HEK293 (cell line): ENCODE measurements at regions not wholly inside any gene's neighbourhood (a gene's known extent, or its start where the extent isn't known, plus 50 kb on each side); places are given as distances from the start of the nearest gene placed in this dataset.

Source experiments
- GFI1B ChIP-seq: fragments of 450-650 bp; formaldehyde crosslinking; IDR thresholded peaks from 2 replicates; pipeline ENCODE4 v1.5.1; 2016; ENCODE audit warnings: missing biosample characterization, missing genetic modification characterization
- GLIS2 ChIP-seq: fragments of 450-650 bp; formaldehyde crosslinking; IDR thresholded peaks from 2 replicates; pipeline ENCODE4 v1.5.1; 2016; ENCODE audit warnings: missing biosample characterization, missing genetic modification characterization
- RBAK ChIP-seq: fragments of 450-650 bp; formaldehyde crosslinking; IDR thresholded peaks from 2 replicates; pipeline ENCODE4 v1.5.1; 2016; ENCODE audit warnings: missing biosample characterization, missing genetic modification characterization
- SALL2 ChIP-seq: fragments of 450-650 bp; formaldehyde crosslinking; IDR thresholded peaks from 2 replicates; pipeline ENCODE4 v1.5.0; 2017; ENCODE audit warnings: missing biosample characterization, mild to moderate bottlenecking, missing genetic modification characterization, borderline replicate concordance
- SP2 ChIP-seq: fragments of 450-650 bp; formaldehyde crosslinking; IDR thresholded peaks from 2 replicates; pipeline ENCODE4 v1.5.1; 2016; ENCODE audit warnings: missing biosample characterization, missing genetic modification characterization
- SP7 ChIP-seq: fragments of 450-650 bp; formaldehyde crosslinking; IDR thresholded peaks from 2 replicates; pipeline ENCODE4 v1.5.1; 2016; ENCODE audit warnings: missing biosample characterization, missing genetic modification characterization
- YY2 ChIP-seq: fragments of 450-650 bp; formaldehyde crosslinking; IDR thresholded peaks from 2 replicates; pipeline ENCODE4 v1.5.1; 2016; ENCODE audit warnings: missing biosample characterization, missing genetic modification characterization
- ZNF223 ChIP-seq: fragments of 450-650 bp; formaldehyde crosslinking; IDR thresholded peaks from 2 replicates; pipeline ENCODE4 v1.5.1; 2016; ENCODE audit warnings: missing biosample characterization, missing genetic modification characterization
- ZNF341 ChIP-seq: fragments of 450-650 bp; formaldehyde crosslinking; IDR thresholded peaks from 2 replicates; pipeline ENCODE4; 2016; ENCODE audit warnings: low read depth, missing biosample characterization, missing genetic modification characterization
- ZNF394 ChIP-seq: fragments of 450-650 bp; formaldehyde crosslinking; IDR thresholded peaks from 2 replicates; pipeline ENCODE4 v1.5.1; 2016; ENCODE audit warnings: missing biosample characterization, missing genetic modification characterization, mild to moderate bottlenecking, moderate library complexity, borderline replicate concordance
- ZNF426 ChIP-seq: fragments of 450-650 bp; formaldehyde crosslinking; IDR thresholded peaks from 2 replicates; pipeline ENCODE4 v1.5.1; 2017; ENCODE audit warnings: missing biosample characterization, missing genetic modification characterization, mild to moderate bottlenecking, inconsistent platforms, moderate library complexity
- ZNF510 ChIP-seq: fragments of 450-650 bp; formaldehyde crosslinking; IDR thresholded peaks from 2 replicates; pipeline ENCODE4 v1.5.1; 2018; ENCODE audit warnings: mild to moderate bottlenecking, missing genetic modification characterization, missing biosample characterization; ENCODE audit not compliant: insufficient replicate concordance
- ZNF585B ChIP-seq: fragments of 450-650 bp; formaldehyde crosslinking; IDR thresholded peaks from 2 replicates; pipeline ENCODE4 v1.5.1; 2016; ENCODE audit warnings: missing biosample characterization, missing genetic modification characterization
- ZNF660 ChIP-seq: fragments of 450-650 bp; IDR thresholded peaks from 2 replicates; pipeline ENCODE4 v1.5.1; 2018; ENCODE audit warnings: missing biosample characterization, mild to moderate bottlenecking, missing genetic modification characterization
- ZNF664 ChIP-seq: fragments of 450-650 bp; formaldehyde crosslinking; IDR thresholded peaks from 2 replicates; pipeline ENCODE4 v1.5.1; 2016; ENCODE audit warnings: missing biosample characterization, missing genetic modification characterization
- TF ChIP-seq, protein P1 (sequence below): fragments of 450-650 bp; formaldehyde crosslinking; IDR thresholded peaks from 2 replicates; pipeline ENCODE4 v1.5.1; 2017; ENCODE audit warnings: missing biosample characterization, missing genetic modification characterization
- TF ChIP-seq, protein P2 (sequence below): fragments of 450-650 bp; formaldehyde crosslinking; IDR thresholded peaks from 2 replicates; pipeline ENCODE4 v1.5.1; 2016; ENCODE audit warnings: missing biosample characterization, missing genetic modification characterization
- TF ChIP-seq, protein P3 (sequence below): fragments of 450-650 bp; formaldehyde crosslinking; conservative IDR thresholded peaks from 2 replicates; pipeline ENCODE4 v1.5.1; 2016; ENCODE audit warnings: low read depth, missing biosample characterization, missing genetic modification characterization
- TF ChIP-seq, protein P4 (sequence below): fragments of 450-650 bp; formaldehyde crosslinking; IDR thresholded peaks from 2 replicates; pipeline ENCODE4 v1.5.1; 2017; ENCODE audit warnings: missing biosample characterization, missing genetic modification characterization
- TF ChIP-seq, protein P5 (sequence below): fragments of 450-650 bp; IDR thresholded peaks from 2 replicates; pipeline ENCODE4 v1.5.1; 2018; ENCODE audit warnings: missing biosample characterization, missing genetic modification characterization
- TF ChIP-seq, protein P6 (sequence below): fragments of 450-650 bp; formaldehyde crosslinking; IDR thresholded peaks from 2 replicates; pipeline ENCODE4 v1.5.1; 2016; ENCODE audit warnings: missing biosample characterization, missing genetic modification characterization, borderline replicate concordance
- TF ChIP-seq, protein P7 (sequence below): fragments of 450-650 bp; formaldehyde crosslinking; optimal IDR thresholded peaks from 2 replicates; pipeline ENCODE3; 2016; ENCODE audit warnings: missing biosample characterization, mild to moderate bottlenecking, missing genetic modification characterization
- TF ChIP-seq, protein P8 (sequence below): fragments of 450-650 bp; formaldehyde crosslinking; IDR thresholded peaks from 2 replicates; pipeline ENCODE4 v1.5.1; 2017; ENCODE audit warnings: missing biosample characterization, mild to moderate bottlenecking, missing genetic modification characterization, moderate library complexity

DNA sequence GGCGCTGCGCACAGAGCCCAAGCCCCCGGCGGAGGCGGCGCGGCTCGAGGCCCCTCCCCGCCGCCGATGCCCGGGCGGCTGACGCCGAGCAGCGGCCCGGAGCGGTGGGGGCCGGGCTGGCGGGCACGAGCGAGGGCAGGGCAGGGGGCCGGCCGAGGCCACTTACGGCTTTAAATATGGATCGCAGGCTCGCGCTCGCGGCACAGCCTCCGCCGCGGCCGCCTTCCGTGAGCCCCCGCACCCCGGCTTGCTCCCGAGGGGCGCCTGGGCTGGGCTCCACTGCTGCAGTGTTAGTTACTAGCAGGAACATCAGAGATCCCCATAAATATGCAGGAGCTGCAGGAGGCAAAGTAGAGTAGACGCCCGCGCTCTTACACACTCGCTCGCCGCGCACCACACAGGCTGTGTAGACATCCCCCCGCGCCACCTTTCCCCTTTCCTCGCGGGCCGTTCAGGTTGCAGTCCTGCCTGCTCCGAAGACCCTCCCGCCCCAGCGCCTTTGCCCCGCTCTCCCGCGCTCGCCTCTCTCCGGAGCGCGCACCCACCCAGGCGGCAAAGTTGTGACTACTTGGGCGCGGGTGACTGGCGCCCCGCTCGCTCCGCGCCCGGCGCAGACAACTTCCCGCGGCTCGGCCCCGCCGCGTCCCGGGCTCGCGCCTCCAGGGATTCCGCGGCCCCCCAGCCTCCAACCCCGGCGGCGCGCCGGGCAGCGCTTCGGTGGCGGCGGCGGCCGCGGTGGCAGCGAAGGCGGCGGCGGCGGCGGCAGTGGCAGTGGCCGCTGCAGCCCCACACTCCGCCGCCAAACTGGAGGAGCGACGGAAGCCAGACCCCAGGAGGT is 152.0 kb upstream of the SLC4A4 start (continued):
- TF ChIP-seq, protein P1, sequence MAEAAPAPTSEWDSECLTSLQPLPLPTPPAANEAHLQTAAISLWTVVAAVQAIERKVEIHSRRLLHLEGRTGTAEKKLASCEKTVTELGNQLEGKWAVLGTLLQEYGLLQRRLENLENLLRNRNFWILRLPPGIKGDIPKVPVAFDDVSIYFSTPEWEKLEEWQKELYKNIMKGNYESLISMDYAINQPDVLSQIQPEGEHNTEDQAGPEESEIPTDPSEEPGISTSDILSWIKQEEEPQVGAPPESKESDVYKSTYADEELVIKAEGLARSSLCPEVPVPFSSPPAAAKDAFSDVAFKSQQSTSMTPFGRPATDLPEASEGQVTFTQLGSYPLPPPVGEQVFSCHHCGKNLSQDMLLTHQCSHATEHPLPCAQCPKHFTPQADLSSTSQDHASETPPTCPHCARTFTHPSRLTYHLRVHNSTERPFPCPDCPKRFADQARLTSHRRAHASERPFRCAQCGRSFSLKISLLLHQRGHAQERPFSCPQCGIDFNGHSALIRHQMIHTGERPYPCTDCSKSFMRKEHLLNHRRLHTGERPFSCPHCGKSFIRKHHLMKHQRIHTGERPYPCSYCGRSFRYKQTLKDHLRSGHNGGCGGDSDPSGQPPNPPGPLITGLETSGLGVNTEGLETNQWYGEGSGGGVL, result no peak
- TF ChIP-seq, protein P2, sequence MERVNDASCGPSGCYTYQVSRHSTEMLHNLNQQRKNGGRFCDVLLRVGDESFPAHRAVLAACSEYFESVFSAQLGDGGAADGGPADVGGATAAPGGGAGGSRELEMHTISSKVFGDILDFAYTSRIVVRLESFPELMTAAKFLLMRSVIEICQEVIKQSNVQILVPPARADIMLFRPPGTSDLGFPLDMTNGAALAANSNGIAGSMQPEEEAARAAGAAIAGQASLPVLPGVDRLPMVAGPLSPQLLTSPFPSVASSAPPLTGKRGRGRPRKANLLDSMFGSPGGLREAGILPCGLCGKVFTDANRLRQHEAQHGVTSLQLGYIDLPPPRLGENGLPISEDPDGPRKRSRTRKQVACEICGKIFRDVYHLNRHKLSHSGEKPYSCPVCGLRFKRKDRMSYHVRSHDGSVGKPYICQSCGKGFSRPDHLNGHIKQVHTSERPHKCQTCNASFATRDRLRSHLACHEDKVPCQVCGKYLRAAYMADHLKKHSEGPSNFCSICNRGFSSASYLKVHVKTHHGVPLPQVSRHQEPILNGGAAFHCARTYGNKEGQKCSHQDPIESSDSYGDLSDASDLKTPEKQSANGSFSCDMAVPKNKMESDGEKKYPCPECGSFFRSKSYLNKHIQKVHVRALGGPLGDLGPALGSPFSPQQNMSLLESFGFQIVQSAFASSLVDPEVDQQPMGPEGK (tag by site-specific recombination), result peak; percentile 25; the same call in 1 of the 2 replicates
- TF ChIP-seq ZNF223 (no peak), SP2 (no peak), ZNF394 (tag by site-specific recombination) (no peak), ZNF664 (tag by site-specific recombination) (no peak), ZNF585B (tag by site-specific recombination) (no peak), GLIS2 (peak; percentile 53), SP7 (tag by site-specific recombination) (no peak), RBAK (no peak), SALL2 (tag by site-specific recombination) (no peak), YY2 (tag by site-specific recombination) (no peak), ZNF341 (peak; percentile 93), ZNF426 (no peak), GFI1B (tag by site-specific recombination) (no peak), ZNF510 (tag by site-specific recombination) (no peak), ZNF660 (tag by site-specific recombination) (no peak)
- TF ChIP-seq, protein P3, sequence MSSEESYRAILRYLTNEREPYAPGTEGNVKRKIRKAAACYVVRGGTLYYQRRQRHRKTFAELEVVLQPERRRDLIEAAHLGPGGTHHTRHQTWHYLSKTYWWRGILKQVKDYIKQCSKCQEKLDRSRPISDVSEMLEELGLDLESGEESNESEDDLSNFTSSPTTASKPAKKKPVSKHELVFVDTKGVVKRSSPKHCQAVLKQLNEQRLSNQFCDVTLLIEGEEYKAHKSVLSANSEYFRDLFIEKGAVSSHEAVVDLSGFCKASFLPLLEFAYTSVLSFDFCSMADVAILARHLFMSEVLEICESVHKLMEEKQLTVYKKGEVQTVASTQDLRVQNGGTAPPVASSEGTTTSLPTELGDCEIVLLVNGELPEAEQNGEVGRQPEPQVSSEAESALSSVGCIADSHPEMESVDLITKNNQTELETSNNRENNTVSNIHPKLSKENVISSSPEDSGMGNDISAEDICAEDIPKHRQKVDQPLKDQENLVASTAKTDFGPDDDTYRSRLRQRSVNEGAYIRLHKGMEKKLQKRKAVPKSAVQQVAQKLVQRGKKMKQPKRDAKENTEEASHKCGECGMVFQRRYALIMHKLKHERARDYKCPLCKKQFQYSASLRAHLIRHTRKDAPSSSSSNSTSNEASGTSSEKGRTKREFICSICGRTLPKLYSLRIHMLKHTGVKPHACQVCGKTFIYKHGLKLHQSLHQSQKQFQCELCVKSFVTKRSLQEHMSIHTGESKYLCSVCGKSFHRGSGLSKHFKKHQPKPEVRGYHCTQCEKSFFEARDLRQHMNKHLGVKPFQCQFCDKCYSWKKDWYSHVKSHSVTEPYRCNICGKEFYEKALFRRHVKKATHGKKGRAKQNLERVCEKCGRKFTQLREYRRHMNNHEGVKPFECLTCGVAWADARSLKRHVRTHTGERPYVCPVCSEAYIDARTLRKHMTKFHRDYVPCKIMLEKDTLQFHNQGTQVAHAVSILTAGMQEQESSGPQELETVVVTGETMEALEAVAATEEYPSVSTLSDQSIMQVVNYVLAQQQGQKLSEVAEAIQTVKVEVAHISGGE (tag by site-specific recombination), result 0 out of 2 replicates have a peak, but pooled peaks have one; percentile 9
- TF ChIP-seq, protein P4, sequence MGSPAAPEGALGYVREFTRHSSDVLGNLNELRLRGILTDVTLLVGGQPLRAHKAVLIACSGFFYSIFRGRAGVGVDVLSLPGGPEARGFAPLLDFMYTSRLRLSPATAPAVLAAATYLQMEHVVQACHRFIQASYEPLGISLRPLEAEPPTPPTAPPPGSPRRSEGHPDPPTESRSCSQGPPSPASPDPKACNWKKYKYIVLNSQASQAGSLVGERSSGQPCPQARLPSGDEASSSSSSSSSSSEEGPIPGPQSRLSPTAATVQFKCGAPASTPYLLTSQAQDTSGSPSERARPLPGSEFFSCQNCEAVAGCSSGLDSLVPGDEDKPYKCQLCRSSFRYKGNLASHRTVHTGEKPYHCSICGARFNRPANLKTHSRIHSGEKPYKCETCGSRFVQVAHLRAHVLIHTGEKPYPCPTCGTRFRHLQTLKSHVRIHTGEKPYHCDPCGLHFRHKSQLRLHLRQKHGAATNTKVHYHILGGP (tag by site-specific recombination), result no peak
- TF ChIP-seq, protein P5, sequence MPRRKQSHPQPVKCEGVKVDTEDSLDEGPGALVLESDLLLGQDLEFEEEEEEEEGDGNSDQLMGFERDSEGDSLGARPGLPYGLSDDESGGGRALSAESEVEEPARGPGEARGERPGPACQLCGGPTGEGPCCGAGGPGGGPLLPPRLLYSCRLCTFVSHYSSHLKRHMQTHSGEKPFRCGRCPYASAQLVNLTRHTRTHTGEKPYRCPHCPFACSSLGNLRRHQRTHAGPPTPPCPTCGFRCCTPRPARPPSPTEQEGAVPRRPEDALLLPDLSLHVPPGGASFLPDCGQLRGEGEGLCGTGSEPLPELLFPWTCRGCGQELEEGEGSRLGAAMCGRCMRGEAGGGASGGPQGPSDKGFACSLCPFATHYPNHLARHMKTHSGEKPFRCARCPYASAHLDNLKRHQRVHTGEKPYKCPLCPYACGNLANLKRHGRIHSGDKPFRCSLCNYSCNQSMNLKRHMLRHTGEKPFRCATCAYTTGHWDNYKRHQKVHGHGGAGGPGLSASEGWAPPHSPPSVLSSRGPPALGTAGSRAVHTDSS, result no peak
- TF ChIP-seq, protein P6, sequence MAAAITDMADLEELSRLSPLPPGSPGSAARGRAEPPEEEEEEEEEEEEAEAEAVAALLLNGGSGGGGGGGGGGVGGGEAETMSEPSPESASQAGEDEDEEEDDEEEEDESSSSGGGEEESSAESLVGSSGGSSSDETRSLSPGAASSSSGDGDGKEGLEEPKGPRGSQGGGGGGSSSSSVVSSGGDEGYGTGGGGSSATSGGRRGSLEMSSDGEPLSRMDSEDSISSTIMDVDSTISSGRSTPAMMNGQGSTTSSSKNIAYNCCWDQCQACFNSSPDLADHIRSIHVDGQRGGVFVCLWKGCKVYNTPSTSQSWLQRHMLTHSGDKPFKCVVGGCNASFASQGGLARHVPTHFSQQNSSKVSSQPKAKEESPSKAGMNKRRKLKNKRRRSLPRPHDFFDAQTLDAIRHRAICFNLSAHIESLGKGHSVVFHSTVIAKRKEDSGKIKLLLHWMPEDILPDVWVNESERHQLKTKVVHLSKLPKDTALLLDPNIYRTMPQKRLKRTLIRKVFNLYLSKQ (tag by site-specific recombination), result no peak
- TF ChIP-seq, protein P7, sequence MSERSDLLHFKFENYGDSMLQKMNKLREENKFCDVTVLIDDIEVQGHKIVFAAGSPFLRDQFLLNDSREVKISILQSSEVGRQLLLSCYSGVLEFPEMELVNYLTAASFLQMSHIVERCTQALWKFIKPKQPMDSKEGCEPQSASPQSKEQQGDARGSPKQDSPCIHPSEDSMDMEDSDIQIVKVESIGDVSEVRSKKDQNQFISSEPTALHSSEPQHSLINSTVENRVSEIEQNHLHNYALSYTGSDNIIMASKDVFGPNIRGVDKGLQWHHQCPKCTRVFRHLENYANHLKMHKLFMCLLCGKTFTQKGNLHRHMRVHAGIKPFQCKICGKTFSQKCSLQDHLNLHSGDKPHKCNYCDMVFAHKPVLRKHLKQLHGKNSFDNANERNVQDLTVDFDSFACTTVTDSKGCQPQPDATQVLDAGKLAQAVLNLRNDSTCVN, result peak; percentile 89
- TF ChIP-seq, protein P8, sequence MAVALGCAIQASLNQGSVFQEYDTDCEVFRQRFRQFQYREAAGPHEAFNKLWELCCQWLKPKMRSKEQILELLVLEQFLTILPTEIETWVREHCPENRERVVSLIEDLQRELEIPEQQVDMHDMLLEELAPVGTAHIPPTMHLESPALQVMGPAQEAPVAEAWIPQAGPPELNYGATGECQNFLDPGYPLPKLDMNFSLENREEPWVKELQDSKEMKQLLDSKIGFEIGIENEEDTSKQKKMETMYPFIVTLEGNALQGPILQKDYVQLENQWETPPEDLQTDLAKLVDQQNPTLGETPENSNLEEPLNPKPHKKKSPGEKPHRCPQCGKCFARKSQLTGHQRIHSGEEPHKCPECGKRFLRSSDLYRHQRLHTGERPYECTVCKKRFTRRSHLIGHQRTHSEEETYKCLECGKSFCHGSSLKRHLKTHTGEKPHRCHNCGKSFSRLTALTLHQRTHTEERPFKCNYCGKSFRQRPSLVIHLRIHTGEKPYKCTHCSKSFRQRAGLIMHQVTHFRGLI, result no peak
